Neural cell (in vitro differentiated cells): ENCODE measurements at regions not wholly inside any gene's neighbourhood (a gene's known extent, or its start where the extent isn't known, plus 50 kb on each side); places are given as distances from the start of the nearest gene placed in this dataset.

ENCODE experiments used
- CTCF ChIP-seq: fragments of 450-650 bp; IDR thresholded peaks from 2 replicates; pipeline ENCODE4 v1.5.1; 2014; ENCODE audit warnings: antibody characterized with exemption, mild to moderate bottlenecking, moderate library complexity; ENCODE audit not compliant: poor library complexity, severe bottlenecking
- EZH2 ChIP-seq: fragments of 200-600, 300-800 bp; shearing (Covaris generic), sonication (generic); IDR thresholded peaks from 2 replicates; pipeline ENCODE4 v1.6.1; 2014; ENCODE audit warnings: antibody characterized with exemption, low read length, borderline replicate concordance, mild to moderate bottlenecking; ENCODE audit not compliant: insufficient read depth, poor library complexity, severe bottlenecking
- POLR2AphosphoS5 ChIP-seq: IDR thresholded peaks from 2 replicates; pipeline ENCODE4 v1.6.1; 2012
- SMC3 ChIP-seq: fragments of 450-650 bp; conservative IDR thresholded peaks from 2 replicates; pipeline ENCODE4 v1.6.1; 2014; ENCODE audit warnings: antibody characterized with exemption, mild to moderate bottlenecking, moderate library complexity; ENCODE audit not compliant: poor library complexity
- TAF1 ChIP-seq: IDR thresholded peaks from 2 replicates; pipeline ENCODE4 v1.6.1; 2012; ENCODE audit warnings: low read depth

GRCh38 chr6:170231293-170232185 lies 59.3 kb downstream of the DLL1 start:
- TF ChIP-seq CTCF (no peak), EZH2 (no peak), POLR2AphosphoS5 (no peak), TAF1 (no peak), SMC3 (no peak)
